Activated CD4-positive, alpha-beta T cell treated with anti-CD3 and anti-CD28 coated beads for 36 hours (primary cell): ENCODE measurements at regions not wholly inside any gene's neighbourhood (a gene's known extent, or its start where the extent isn't known, plus 50 kb on each side); places are given as distances from the start of the nearest gene placed in this dataset.

Experiments used
- ATAC-seq: fragments of 200-7000 bp; cut with Tn5 transposase; one replicate; pipeline ENCODE4 v1.10.0; 2021; ENCODE audit warnings: mild to moderate bottlenecking, moderate library complexity
- CTCF ChIA-PET: fragments of 350-600 bp; sonication (Branson Sonifier 250); formaldehyde crosslinking; loops from one replicate; lab custom pipeline; 2021; ENCODE audit warnings: antibody characterized with exemption; lab: Charles Lee
- POLR2A ChIA-PET: fragments of 350-600 bp; sonication (Branson Sonifier 250); formaldehyde crosslinking; loops from one replicate; lab custom pipeline; 2021; ENCODE audit warnings: antibody characterized with exemption, inconsistent platforms; lab: Charles Lee
- DNase-seq: peaks from one replicate; pipeline ENCODE4 v3.0.0-alpha.2; 2020
- H3K27ac Mint-ChIP-seq: one replicate; pipeline ENCODE4 v1.8.0; 2021; ENCODE audit warnings: mixed read lengths
- H3K27me3 Mint-ChIP-seq: one replicate; pipeline ENCODE4 v1.8.0; 2021; ENCODE audit warnings: mixed read lengths
- H3K36me3 Mint-ChIP-seq: one replicate; pipeline ENCODE4 v1.8.0; 2021; ENCODE audit warnings: low read depth, mixed read lengths
- H3K4me1 Mint-ChIP-seq: one replicate; pipeline ENCODE4 v1.8.0; 2021; ENCODE audit warnings: mixed read lengths
- H3K4me3 Mint-ChIP-seq: one replicate; pipeline ENCODE4 v1.8.0; 2021; ENCODE audit warnings: mild to moderate bottlenecking, moderate library complexity, mixed read lengths
- H3K9me3 Mint-ChIP-seq: one replicate; pipeline ENCODE4 v1.8.0; 2021; ENCODE audit warnings: low read depth, mixed read lengths
- intact Hi-C, 2 experiments: fragments of 100-400 bp; cut with DNase I in 1 of 2; cut with micrococcal nuclease in 1 of 2; formaldehyde crosslinking; loops; one replicate each; pipeline versions ENCODE4 v1.14.2 to v1.15.1; 2022 to 2024; cut with DNase I, micrococcal nuclease

- POLR2A ChIA-PET = no interaction called here
- Mint-ChIP-seq H3K27me3 (no peaks in the 10 kb centered on the region), H3K27ac (no peak overlapping the region), H3K4me3 (no peak overlapping the region), H3K4me1 (no peaks in the 10 kb centered on the region), H3K9me3 (peaks cover 7% of the 10 kb centered on the region), H3K36me3 (no peaks in the 10 kb centered on the region)
- intact Hi-C loops = no loop called here
- CTCF ChIA-PET = no interaction called here
- no peak for DNase-seq
- no peak for ATAC-seq
Observed at GRCh38 chr2:56681659-56682396, 498.0 kb downstream of the CCDC85A start.

GRCh38 chr2:56682397-56682760 lies 498.6 kb downstream of the CCDC85A start:
- no peak for DNase-seq
- no peak for ATAC-seq
- CTCF ChIA-PET = no interaction called here
- Mint-ChIP-seq H3K27ac (no peak overlapping the region), H3K4me1 (no peaks in the 10 kb centered on the region), H3K36me3 (no peaks in the 10 kb centered on the region), H3K9me3 (peaks cover 7% of the 10 kb centered on the region), H3K4me3 (no peak overlapping the region), H3K27me3 (no peaks in the 10 kb centered on the region)
- POLR2A ChIA-PET = no interaction called here
- intact Hi-C loops = no loop called here

GRCh38 chr2:56684327-56684726 lies 500.5 kb downstream of the CCDC85A start:
- intact Hi-C loops = no loop called here
- Mint-ChIP-seq H3K27ac (no peak overlapping the region), H3K4me1 (no peaks in the 10 kb centered on the region), H3K9me3 (peaks cover 6% of the 10 kb centered on the region), H3K4me3 (no peak overlapping the region), H3K27me3 (no peaks in the 10 kb centered on the region), H3K36me3 (no peaks in the 10 kb centered on the region)
- ChIA-PET CTCF (no interaction called here), POLR2A (no interaction called here)
- ATAC-seq = no peak
- no peak for DNase-seq

GRCh38 chr2:56685205-56685604 lies 501.4 kb downstream of the CCDC85A start:
- POLR2A ChIA-PET = no interaction called here
- Mint-ChIP-seq H3K4me3 (no peak overlapping the region), H3K27ac (no peak overlapping the region), H3K27me3 (no peaks in the 10 kb centered on the region), H3K9me3 (peaks cover 6% of the 10 kb centered on the region), H3K4me1 (no peaks in the 10 kb centered on the region), H3K36me3 (no peaks in the 10 kb centered on the region)
- DNase-seq (no peak), ATAC-seq (no peak)
- intact Hi-C loops = no loop called here
- CTCF ChIA-PET = no interaction called here

- Mint-ChIP-seq H3K36me3 (no peaks in the 10 kb centered on the region), H3K27me3 (no peaks in the 10 kb centered on the region), H3K27ac (no peak overlapping the region), H3K4me3 (no peak overlapping the region), H3K4me1 (no peaks in the 10 kb centered on the region), H3K9me3 (peaks cover 9% of the 10 kb centered on the region)
- DNase-seq (no peak), ATAC-seq (no peak)
- CTCF ChIA-PET = no interaction called here
- intact Hi-C loops = no loop called here
- POLR2A ChIA-PET = no interaction called here
Observed at GRCh38 chr2:56687169-56687568, 503.4 kb downstream of the CCDC85A start.

- DNase-seq (no peak), ATAC-seq (no peak)
- H3K4me3 Mint-ChIP-seq = no peak overlapping the region
- H3K27ac Mint-ChIP-seq = no peak overlapping the region
- no peaks in the 10 kb centered on the region for H3K36me3 Mint-ChIP-seq
- CTCF ChIA-PET = no interaction called here
- POLR2A ChIA-PET = no interaction called here
- H3K27me3 Mint-ChIP-seq = no peaks in the 10 kb centered on the region
- peaks cover 16% of the 10 kb centered on the region for H3K9me3 Mint-ChIP-seq
- intact Hi-C loops = no loop called here
- no peaks in the 10 kb centered on the region for H3K4me1 Mint-ChIP-seq
Observed at GRCh38 chr2:56688661-56689060, 504.9 kb downstream of the CCDC85A start.

- H3K9me3 Mint-ChIP-seq = peaks cover 21% of the 10 kb centered on the region
- H3K4me1 Mint-ChIP-seq = no peaks in the 10 kb centered on the region
- H3K27me3 Mint-ChIP-seq = no peaks in the 10 kb centered on the region
- H3K36me3 Mint-ChIP-seq = no peaks in the 10 kb centered on the region
- POLR2A ChIA-PET = no interaction called here
- DNase-seq (no peak), ATAC-seq (no peak)
- no peak overlapping the region for H3K27ac Mint-ChIP-seq
- CTCF ChIA-PET = no interaction called here
- no peak overlapping the region for H3K4me3 Mint-ChIP-seq
- intact Hi-C loops = no loop called here
Observed at GRCh38 chr2:56693501-56693900, 509.7 kb downstream of the CCDC85A start.

- H3K27me3 Mint-ChIP-seq = no peaks in the 10 kb centered on the region
- intact Hi-C loops = no loop called here
- no peaks in the 10 kb centered on the region for H3K36me3 Mint-ChIP-seq
- POLR2A ChIA-PET = no interaction called here
- peaks cover 18% of the 10 kb centered on the region for H3K9me3 Mint-ChIP-seq
- H3K4me1 Mint-ChIP-seq = no peaks in the 10 kb centered on the region
- CTCF ChIA-PET = no interaction called here
- no peak for ATAC-seq
- no peak overlapping the region for H3K27ac Mint-ChIP-seq
- no peak for DNase-seq
- no peak overlapping the region for H3K4me3 Mint-ChIP-seq
Observed at GRCh38 chr2:56703001-56703400, 519.2 kb downstream of the CCDC85A start.

GRCh38 chr2:56705713-56706112 lies 521.9 kb downstream of the CCDC85A start:
- DNase-seq = no peak
- peaks cover 9% of the 10 kb centered on the region for H3K9me3 Mint-ChIP-seq

GRCh38 chr2:56707218-56707617 lies 523.4 kb downstream of the CCDC85A start:
- ATAC-seq (no peak), DNase-seq (no peak)
- H3K27me3 Mint-ChIP-seq = no peaks in the 10 kb centered on the region
- no peaks in the 10 kb centered on the region for H3K36me3 Mint-ChIP-seq
- no peaks in the 10 kb centered on the region for H3K4me1 Mint-ChIP-seq
- no peak overlapping the region for H3K4me3 Mint-ChIP-seq
- H3K9me3 Mint-ChIP-seq = peaks cover 4% of the 10 kb centered on the region
- intact Hi-C loops = no loop called here
- ChIA-PET CTCF (no interaction called here), POLR2A (no interaction called here)
- H3K27ac Mint-ChIP-seq = no peak overlapping the region

More at GRCh38 chr2:56705713-56706112, 521.9 kb downstream of the CCDC85A start:
- ChIA-PET CTCF (interaction anchor here (1.1 kb wide), 1 partner anchor 150 kb away, joined by 3 read pairs; no protein-coding TSS in a partner anchor), POLR2A (no interaction called here)
- H3K4me3 Mint-ChIP-seq = no peak overlapping the region
- no peak overlapping the region for H3K27ac Mint-ChIP-seq
- ATAC-seq = no peak
- H3K4me1 Mint-ChIP-seq = no peaks in the 10 kb centered on the region
- no peaks in the 10 kb centered on the region for H3K27me3 Mint-ChIP-seq
- H3K36me3 Mint-ChIP-seq = no peaks in the 10 kb centered on the region
- intact Hi-C loops = no loop called here

- no peak overlapping the region for H3K27ac Mint-ChIP-seq
Observed at GRCh38 chr2:56707650-56708049, 523.9 kb downstream of the CCDC85A start.

GRCh38 chr2:56709181-56709580 lies 525.4 kb downstream of the CCDC85A start:
- Mint-ChIP-seq H3K4me1 (no peaks in the 10 kb centered on the region), H3K27ac (no peak overlapping the region), H3K4me3 (no peak overlapping the region), H3K9me3 (peaks cover 4% of the 10 kb centered on the region), H3K36me3 (no peaks in the 10 kb centered on the region), H3K27me3 (no peaks in the 10 kb centered on the region)
- ChIA-PET POLR2A (no interaction called here), CTCF (no interaction called here)
- intact Hi-C loops = no loop called here
- ATAC-seq (no peak), DNase-seq (no peak)

More at GRCh38 chr2:56707650-56708049, 523.9 kb downstream of the CCDC85A start:
- no peaks in the 10 kb centered on the region for H3K27me3 Mint-ChIP-seq
- ChIA-PET CTCF (no interaction called here), POLR2A (no interaction called here)
- no peak for DNase-seq
- H3K4me1 Mint-ChIP-seq = no peaks in the 10 kb centered on the region
- no peak for ATAC-seq
- H3K4me3 Mint-ChIP-seq = no peak overlapping the region
- H3K9me3 Mint-ChIP-seq = peaks cover 4% of the 10 kb centered on the region
- intact Hi-C loops = no loop called here
- no peaks in the 10 kb centered on the region for H3K36me3 Mint-ChIP-seq
